Right lobe of liver (tissue), 6 donors: ENCODE measurements at regions not wholly inside any gene's neighbourhood (a gene's known extent, or its start where the extent isn't known, plus 50 kb on each side); places are given as distances from the start of the nearest gene placed in this dataset.

ENCODE experiments used
- ATAC-seq, 4 donors: fragments of 200-7000 bp; cut with Tn5 transposase; one replicate each; pipeline ENCODE4 v1.9.1; 2020; ENCODE audit warnings: mild to moderate bottlenecking in 4 of 4, moderate library complexity in 4 of 4
- DNase-seq, 3 donors: peaks; one replicate each; pipeline ENCODE4 v3.0.0-alpha.2; 2020
- H3K27ac ChIP-seq, 3 donors: fragments of 200-600 bp; one replicate each; pipeline ENCODE4 v1.8.0; 2022
- H3K27me3 ChIP-seq, 2 donors: fragments of 200-600 bp; one replicate each; pipeline ENCODE4 v1.8.0; 2022
- H3K36me3 ChIP-seq, 4 donors: fragments of 200-600 bp; sonication (generic) in 1 of 4; one replicate each; pipeline versions ENCODE4 v1.5.1 to v1.8.0; 2017 to 2022; ENCODE audit warnings: control low read depth in 1 of 4
- H3K4me1 ChIP-seq, 4 donors: fragments of 200-600 bp; sonication (generic) in 1 of 4; one replicate each; pipeline versions ENCODE4 v1.5.1 to v1.8.0; 2017 to 2022; ENCODE audit warnings: control low read depth in 1 of 4
- H3K4me3 ChIP-seq, 3 donors: fragments of 200-600 bp; one replicate each; pipeline ENCODE4 v1.8.0; 2022
- H3K9me3 ChIP-seq, 4 donors: fragments of 200-600 bp; sonication (generic) in 1 of 4; one replicate each; pipeline versions ENCODE4 v1.5.1 to v1.8.0; 2017 to 2022; ENCODE audit warnings: control low read depth in 1 of 4
- POLR2A ChIP-seq: fragments of 450-650 bp; IDR thresholded peaks from one replicate; pipeline ENCODE4 v1.6.1; 2017; ENCODE audit warnings: antibody characterized with exemption, mild to moderate bottlenecking
- WGBS: methylation state at CpG from one replicate; pipeline ENCODE4 v1.1.6; 2018; ENCODE audit warnings: low coverage, low lambda C conversion rate; ENCODE audit not compliant: insufficient coverage; ENCODE audit errors: missing lambda C conversion rate; 5-methylcytosine and 5-hydroxymethylcytosine counted together
- intact Hi-C, 2 donors: fragments of 100-400 bp; cut with DNase I; formaldehyde crosslinking; loops; one replicate each; pipeline versions ENCODE4 v1.11.2 to v1.14.1; 2022
- TF ChIP-seq, protein P1 (sequence below), 4 donors: fragments of 200-600 bp in 3 of 4; fragments of 450-650 bp in 1 of 4; IDR thresholded peaks; one replicate each; pipeline versions ENCODE4 v1.5.1 to v1.8.0; 2016 to 2022; ENCODE audit warnings: antibody characterized with exemption in 4 of 4, mild to moderate bottlenecking in 2 of 4
- donor health status: DM: no; HTN: yes; CAD: no.
- donor health status: DM: no; HTN: no; CAD: no.
- donor health status: DM: no; HTN: no; CAD: no.
- donor health status: DM: no; HTN: yes; CAD: no.
- donor health status: DM: no; HTN: yes; CAD: no.

DNA sequence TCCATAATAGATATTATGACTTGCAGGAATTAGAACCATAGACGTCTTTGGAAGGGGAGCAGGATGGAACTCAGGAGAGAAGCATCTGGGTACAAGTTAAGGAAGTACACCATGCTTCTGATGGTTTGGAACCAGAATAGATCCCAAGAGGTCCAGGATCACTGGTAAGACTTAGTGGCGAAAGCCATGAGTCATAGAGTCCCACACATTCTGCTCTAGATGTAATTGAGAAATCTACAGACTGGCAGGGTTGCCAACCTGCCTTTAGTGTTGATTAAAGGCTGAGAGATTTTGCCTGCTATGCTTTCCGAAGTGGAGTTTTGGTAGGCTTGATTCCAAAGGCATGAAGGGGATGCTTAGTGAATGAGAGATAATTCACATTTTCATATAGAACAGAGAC, 57.1 kb upstream of the C1orf87 start:
- DNase-seq: no peak
- intact Hi-C loops: no loop called here
- Histone ChIP-seq H3K9me3 (no peaks in the 10 kb centered on the region), H3K4me3 (no peak overlapping the region), H3K27ac (no peak overlapping the region), H3K27me3 (no peaks in the 10 kb centered on the region), H3K4me1 (no peaks in the 10 kb centered on the region), H3K36me3 (no peaks in the 10 kb centered on the region)
- 56% methylated on average over 2 of the region's 3 CpGs for WGBS
- TF ChIP-seq, protein P1, sequence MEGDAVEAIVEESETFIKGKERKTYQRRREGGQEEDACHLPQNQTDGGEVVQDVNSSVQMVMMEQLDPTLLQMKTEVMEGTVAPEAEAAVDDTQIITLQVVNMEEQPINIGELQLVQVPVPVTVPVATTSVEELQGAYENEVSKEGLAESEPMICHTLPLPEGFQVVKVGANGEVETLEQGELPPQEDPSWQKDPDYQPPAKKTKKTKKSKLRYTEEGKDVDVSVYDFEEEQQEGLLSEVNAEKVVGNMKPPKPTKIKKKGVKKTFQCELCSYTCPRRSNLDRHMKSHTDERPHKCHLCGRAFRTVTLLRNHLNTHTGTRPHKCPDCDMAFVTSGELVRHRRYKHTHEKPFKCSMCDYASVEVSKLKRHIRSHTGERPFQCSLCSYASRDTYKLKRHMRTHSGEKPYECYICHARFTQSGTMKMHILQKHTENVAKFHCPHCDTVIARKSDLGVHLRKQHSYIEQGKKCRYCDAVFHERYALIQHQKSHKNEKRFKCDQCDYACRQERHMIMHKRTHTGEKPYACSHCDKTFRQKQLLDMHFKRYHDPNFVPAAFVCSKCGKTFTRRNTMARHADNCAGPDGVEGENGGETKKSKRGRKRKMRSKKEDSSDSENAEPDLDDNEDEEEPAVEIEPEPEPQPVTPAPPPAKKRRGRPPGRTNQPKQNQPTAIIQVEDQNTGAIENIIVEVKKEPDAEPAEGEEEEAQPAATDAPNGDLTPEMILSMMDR (IDR thresholded peaks at IDR 0.05): no peak
- no peak for TF ChIP-seq POLR2A
- ATAC-seq: no peak

DNA sequence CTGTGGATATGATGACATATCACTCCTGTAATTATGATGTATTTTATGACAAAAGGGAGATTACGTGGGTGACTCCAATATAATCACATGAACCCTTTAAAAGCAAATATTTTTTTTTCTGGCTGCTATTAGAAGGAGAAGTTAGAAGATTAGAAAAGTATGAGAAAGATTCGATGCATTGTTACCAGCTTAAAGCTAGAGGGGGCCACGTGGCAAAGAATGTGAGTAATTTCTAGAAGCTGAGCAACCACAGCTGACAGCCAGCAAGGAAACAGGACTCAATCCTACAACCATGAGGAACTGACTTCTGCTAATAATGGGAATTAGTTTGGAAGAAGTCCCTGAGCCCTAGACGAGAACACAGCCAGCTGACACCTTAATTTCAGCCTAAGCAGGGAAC, 56.3 kb upstream of the C1orf87 start:
- ATAC-seq (no peak), DNase-seq (no peak)
- Histone ChIP-seq H3K36me3 (no peaks in the 10 kb centered on the region), H3K27ac (no peak overlapping the region), H3K4me1 (no peaks in the 10 kb centered on the region), H3K27me3 (no peaks in the 10 kb centered on the region), H3K4me3 (no peak overlapping the region), H3K9me3 (no peaks in the 10 kb centered on the region)
- intact Hi-C loops: no loop called here
- 44% methylated on average over 4 of the region's 4 CpGs for WGBS
- no peak for TF ChIP-seq POLR2A
- TF ChIP-seq, protein P1 (IDR thresholded peaks at IDR 0.05): no peak

DNA sequence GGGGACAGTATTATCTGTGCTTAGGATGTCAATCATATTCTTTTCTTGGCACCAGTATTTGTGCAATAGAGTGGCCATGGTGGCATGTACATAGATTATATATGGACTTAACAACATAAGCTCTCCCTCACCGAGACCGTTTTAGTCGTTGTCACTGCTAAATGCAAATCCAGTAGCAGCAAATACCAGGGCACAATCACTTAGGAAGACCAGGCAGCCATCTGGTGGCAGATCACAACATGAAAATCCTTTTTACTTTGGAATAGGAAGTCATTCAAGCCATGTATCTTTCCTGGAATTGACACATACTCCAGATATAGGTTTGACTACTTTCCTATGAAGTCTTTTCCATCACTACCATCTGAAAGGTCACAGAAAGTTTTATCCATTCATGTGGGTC, 53.2 kb upstream of the C1orf87 start:
- Histone ChIP-seq H3K4me1 (no peaks in the 10 kb centered on the region), H3K9me3 (no peaks in the 10 kb centered on the region), H3K4me3 (no peak overlapping the region), H3K27ac (no peak overlapping the region), H3K27me3 (no peaks in the 10 kb centered on the region), H3K36me3 (no peaks in the 10 kb centered on the region)
- ATAC-seq: no peak
- intact Hi-C loops: no loop called here
- 59% methylated on average over 3 of the region's 3 CpGs for WGBS
- TF ChIP-seq POLR2A: no peak
- TF ChIP-seq, protein P1 (IDR thresholded peaks at IDR 0.05): no peak
- no peak for DNase-seq
